22Rv1 (cell line): ENCODE measurements at regions not wholly inside any gene's neighbourhood (a gene's known extent, or its start where the extent isn't known, plus 50 kb on each side); places are given as distances from the start of the nearest gene placed in this dataset.

ENCODE experiments used
- CTCF ChIP-seq: fragments of 450-650 bp; IDR thresholded peaks from 2 replicates; pipeline ENCODE4 v1.5.1; 2017; ENCODE audit warnings: mild to moderate bottlenecking
- ZFX ChIP-seq: fragments of 450-650 bp; IDR thresholded peaks from 2 replicates; pipeline ENCODE4 v1.6.1; 2017; ENCODE audit warnings: antibody characterized with exemption, borderline replicate concordance

GRCh38 chr14:37848985-37849621, 253.7 kb downstream of the TTC6 start:
- no peak for TF ChIP-seq CTCF
- no peak for TF ChIP-seq ZFX
